WTC11 (cell line): ENCODE measurements at regions not wholly inside any gene's neighbourhood (a gene's known extent, or its start where the extent isn't known, plus 50 kb on each side); places are given as distances from the start of the nearest gene placed in this dataset.

Source experiments
- ATAC-seq: fragments of 200-7000 bp; cut with Tn5 transposase; 2 replicates; pipeline ENCODE4 v1.10.0; 2021; ENCODE audit warnings: mild to moderate bottlenecking, moderate library complexity
- CTCF ChIA-PET: fragments of 300-600 bp; sonication (Branson Sonifier 250); formaldehyde crosslinking; loops from one replicate; lab custom pipeline; 2021; ENCODE audit warnings: antibody characterized with exemption; lab: Charles Lee
- POLR2A ChIA-PET: fragments of 350-600 bp; sonication (Branson Sonifier 250); formaldehyde crosslinking; loops from one replicate; lab custom pipeline; 2021; ENCODE audit warnings: antibody characterized with exemption; lab: Charles Lee
- DNase-seq: peaks from one replicate; pipeline ENCODE4 v3.0.0; 2021; ENCODE audit warnings: low spot score
- H3K27ac Mint-ChIP-seq: 2 replicates; pipeline ENCODE4 v1.8.0; 2021; ENCODE audit warnings: mixed read lengths
- H3K27me3 Mint-ChIP-seq: 2 replicates; pipeline ENCODE4 v1.8.0; 2021; ENCODE audit warnings: low read depth, mild to moderate bottlenecking, moderate library complexity, mixed read lengths
- H3K36me3 Mint-ChIP-seq: 2 replicates; pipeline ENCODE4 v1.8.0; 2021; ENCODE audit warnings: mixed read lengths
- H3K4me1 Mint-ChIP-seq: 2 replicates; pipeline ENCODE4 v1.8.0; 2022; ENCODE audit warnings: mixed read lengths
- H3K4me3 Mint-ChIP-seq: 2 replicates; pipeline ENCODE4 v1.8.0; 2021; ENCODE audit warnings: mild to moderate bottlenecking, moderate library complexity, mixed read lengths
- H3K9me3 Mint-ChIP-seq: 2 replicates; pipeline ENCODE4 v1.8.0; 2021; ENCODE audit warnings: mixed read lengths
- ARID4B ChIP-seq: sonication (generic); formaldehyde crosslinking; IDR thresholded peaks from 2 replicates; pipeline ENCODE4 v1.8.0; 2023; ENCODE audit warnings: missing genetic modification reagents, mild to moderate bottlenecking, borderline replicate concordance
- ATF3 ChIP-seq: sonication (generic); formaldehyde crosslinking; conservative IDR thresholded peaks from 2 replicates; pipeline ENCODE4 v1.8.1; 2022; ENCODE audit warnings: mild to moderate bottlenecking, missing genetic modification reagents
- CREM ChIP-seq: sonication (generic); formaldehyde crosslinking; IDR thresholded peaks from 2 replicates; pipeline ENCODE4 v1.8.1; 2022; ENCODE audit warnings: mild to moderate bottlenecking, missing genetic modification reagents, moderate library complexity
- FOXK1 ChIP-seq: sonication (generic); formaldehyde crosslinking; IDR thresholded peaks from 2 replicates; pipeline ENCODE4 v1.8.0; 2022; ENCODE audit warnings: mild to moderate bottlenecking, moderate library complexity, missing genetic modification reagents
- FOXP1 ChIP-seq: sonication (generic); formaldehyde crosslinking; IDR thresholded peaks from 2 replicates; pipeline ENCODE4 v1.8.0; 2022; ENCODE audit warnings: missing genetic modification reagents, mild to moderate bottlenecking, moderate library complexity, borderline replicate concordance
- NFATC4 ChIP-seq: fragments of 250-450 bp; sonication (Bioruptor Pico); IDR thresholded peaks from 2 replicates; pipeline ENCODE4 v1.9.0; 2021; ENCODE audit warnings: mild to moderate bottlenecking
- NR1H2 ChIP-seq: sonication (generic); formaldehyde crosslinking; IDR thresholded peaks from 2 replicates; pipeline ENCODE4 v1.9.0; 2021; ENCODE audit warnings: mild to moderate bottlenecking, moderate library complexity, missing genetic modification reagents
- RELA ChIP-seq: sonication (generic); formaldehyde crosslinking; IDR thresholded peaks from 2 replicates; pipeline ENCODE4 v1.8.1; 2022; ENCODE audit warnings: missing genetic modification reagents, mild to moderate bottlenecking, borderline replicate concordance
- RORB ChIP-seq: fragments of 250-450 bp; sonication (Bioruptor Pico); IDR thresholded peaks from 2 replicates; pipeline ENCODE4 v1.9.0; 2021; ENCODE audit warnings: mild to moderate bottlenecking
- SMAD3 ChIP-seq: sonication (generic); formaldehyde crosslinking; IDR thresholded peaks from 2 replicates; pipeline ENCODE4 v1.8.0; 2022; ENCODE audit warnings: missing genetic modification reagents, mild to moderate bottlenecking, borderline replicate concordance
- SOX15 ChIP-seq: fragments of 250-450 bp; sonication (Bioruptor Pico); IDR thresholded peaks from 2 replicates; pipeline ENCODE4 v1.9.0; 2021; ENCODE audit warnings: mild to moderate bottlenecking
- TCF7 ChIP-seq: sonication (generic); formaldehyde crosslinking; IDR thresholded peaks from 2 replicates; pipeline ENCODE4 v1.8.0; 2022; ENCODE audit warnings: mild to moderate bottlenecking, low read depth, missing genetic modification reagents, moderate library complexity
- ZBTB43 ChIP-seq: sonication (generic); formaldehyde crosslinking; IDR thresholded peaks from 2 replicates; pipeline ENCODE4 v1.8.1; 2023; ENCODE audit warnings: mild to moderate bottlenecking, missing genetic modification reagents
- ZNF396 ChIP-seq: fragments of 250-450 bp; sonication (Bioruptor Pico); IDR thresholded peaks from 2 replicates; pipeline ENCODE4 v1.8.0; 2021; ENCODE audit warnings: mild to moderate bottlenecking, moderate library complexity, borderline replicate concordance
- ZNF671 ChIP-seq: fragments of 250-450 bp; sonication (Bioruptor Pico); IDR thresholded peaks from 2 replicates; pipeline ENCODE4 v1.8.0; 2021; ENCODE audit warnings: mild to moderate bottlenecking
- TF ChIP-seq, protein P1 (sequence below): fragments of 250-450 bp; sonication (Bioruptor Pico); IDR thresholded peaks from 2 replicates; pipeline ENCODE4 v1.9.0; 2021; ENCODE audit warnings: mild to moderate bottlenecking
- TF ChIP-seq, protein P2 (sequence below): fragments of 250-450 bp; sonication (Bioruptor Pico); IDR thresholded peaks from 2 replicates; pipeline ENCODE4 v1.8.0; 2021; ENCODE audit warnings: mild to moderate bottlenecking
- TF ChIP-seq, protein P3 (sequence below): sonication (generic); formaldehyde crosslinking; IDR thresholded peaks from 2 replicates; pipeline ENCODE4 v1.8.1; 2022; ENCODE audit warnings: low read depth, missing genetic modification reagents, borderline replicate concordance
- TF ChIP-seq, protein P4 (sequence below): sonication (generic); formaldehyde crosslinking; IDR thresholded peaks from 2 replicates; pipeline ENCODE4 v1.8.0; 2022; ENCODE audit warnings: mild to moderate bottlenecking, missing genetic modification reagents
- TF ChIP-seq, protein P5 (sequence below): sonication (generic); formaldehyde crosslinking; IDR thresholded peaks from 2 replicates; pipeline ENCODE4 v1.8.1; 2023; ENCODE audit warnings: mild to moderate bottlenecking, missing genetic modification reagents, borderline replicate concordance

DNA sequence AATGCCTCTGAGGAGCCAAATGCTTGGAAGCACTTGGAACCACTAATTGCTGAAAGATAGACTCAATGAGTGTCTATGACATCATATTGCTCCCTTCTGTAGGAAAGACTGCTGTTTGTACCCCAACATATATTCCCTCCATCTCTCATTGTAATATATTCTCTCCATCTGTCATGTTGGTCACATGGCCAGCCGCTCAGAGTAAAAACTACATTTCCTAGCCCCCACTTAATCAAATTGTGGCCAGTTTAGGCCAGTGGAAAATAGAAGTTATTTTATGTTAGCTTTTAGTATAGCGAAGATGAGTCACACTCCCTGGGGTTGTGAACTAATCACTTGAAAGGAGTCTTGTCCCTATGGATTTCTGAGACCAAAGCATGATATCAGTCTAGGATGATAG lies 160.2 kb downstream of the HNMT start:
- DNase-seq: no peak
- Mint-ChIP-seq H3K27me3 (no peaks in the 10 kb centered on the region), H3K4me1 (peaks cover 17% of the 10 kb centered on the region)
- CTCF ChIA-PET: interaction anchor here (0.6 kb wide), 2 partner anchors 239 to 349 kb away, joined by 3 to 8 read pairs; no protein-coding TSS in a partner anchor
- no peak for ATAC-seq
- TF ChIP-seq FOXK1 (CRISPR knock-in tag) (no peak), SMAD3 (CRISPR knock-in tag) (no peak), NFATC4 (CRISPR knock-in tag) (no peak), ATF3 (no peak), ZBTB43 (CRISPR knock-in tag) (no peak), ZNF671 (CRISPR knock-in tag) (no peak), RORB (no peak), CREM (no peak)
- TF ChIP-seq, protein P1, sequence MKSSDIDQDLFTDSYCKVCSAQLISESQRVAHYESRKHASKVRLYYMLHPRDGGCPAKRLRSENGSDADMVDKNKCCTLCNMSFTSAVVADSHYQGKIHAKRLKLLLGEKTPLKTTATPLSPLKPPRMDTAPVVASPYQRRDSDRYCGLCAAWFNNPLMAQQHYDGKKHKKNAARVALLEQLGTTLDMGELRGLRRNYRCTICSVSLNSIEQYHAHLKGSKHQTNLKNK (CRISPR knock-in tag): no peak
- TF ChIP-seq, protein P2, sequence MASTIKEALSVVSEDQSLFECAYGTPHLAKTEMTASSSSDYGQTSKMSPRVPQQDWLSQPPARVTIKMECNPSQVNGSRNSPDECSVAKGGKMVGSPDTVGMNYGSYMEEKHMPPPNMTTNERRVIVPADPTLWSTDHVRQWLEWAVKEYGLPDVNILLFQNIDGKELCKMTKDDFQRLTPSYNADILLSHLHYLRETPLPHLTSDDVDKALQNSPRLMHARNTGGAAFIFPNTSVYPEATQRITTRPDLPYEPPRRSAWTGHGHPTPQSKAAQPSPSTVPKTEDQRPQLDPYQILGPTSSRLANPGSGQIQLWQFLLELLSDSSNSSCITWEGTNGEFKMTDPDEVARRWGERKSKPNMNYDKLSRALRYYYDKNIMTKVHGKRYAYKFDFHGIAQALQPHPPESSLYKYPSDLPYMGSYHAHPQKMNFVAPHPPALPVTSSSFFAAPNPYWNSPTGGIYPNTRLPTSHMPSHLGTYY (CRISPR knock-in tag): no peak
- TF ChIP-seq, protein P3, sequence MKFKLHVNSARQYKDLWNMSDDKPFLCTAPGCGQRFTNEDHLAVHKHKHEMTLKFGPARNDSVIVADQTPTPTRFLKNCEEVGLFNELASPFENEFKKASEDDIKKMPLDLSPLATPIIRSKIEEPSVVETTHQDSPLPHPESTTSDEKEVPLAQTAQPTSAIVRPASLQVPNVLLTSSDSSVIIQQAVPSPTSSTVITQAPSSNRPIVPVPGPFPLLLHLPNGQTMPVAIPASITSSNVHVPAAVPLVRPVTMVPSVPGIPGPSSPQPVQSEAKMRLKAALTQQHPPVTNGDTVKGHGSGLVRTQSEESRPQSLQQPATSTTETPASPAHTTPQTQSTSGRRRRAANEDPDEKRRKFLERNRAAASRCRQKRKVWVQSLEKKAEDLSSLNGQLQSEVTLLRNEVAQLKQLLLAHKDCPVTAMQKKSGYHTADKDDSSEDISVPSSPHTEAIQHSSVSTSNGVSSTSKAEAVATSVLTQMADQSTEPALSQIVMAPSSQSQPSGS (CRISPR knock-in tag): no peak
- TF ChIP-seq, protein P4, sequence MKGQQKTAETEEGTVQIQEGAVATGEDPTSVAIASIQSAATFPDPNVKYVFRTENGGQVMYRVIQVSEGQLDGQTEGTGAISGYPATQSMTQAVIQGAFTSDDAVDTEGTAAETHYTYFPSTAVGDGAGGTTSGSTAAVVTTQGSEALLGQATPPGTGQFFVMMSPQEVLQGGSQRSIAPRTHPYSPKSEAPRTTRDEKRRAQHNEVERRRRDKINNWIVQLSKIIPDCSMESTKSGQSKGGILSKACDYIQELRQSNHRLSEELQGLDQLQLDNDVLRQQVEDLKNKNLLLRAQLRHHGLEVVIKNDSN: no peak
- TF ChIP-seq, all 79 proteins: peak for 0
- H3K4me3 Mint-ChIP-seq: no peak overlapping the region
- H3K36me3 Mint-ChIP-seq: no peaks in the 10 kb centered on the region
- POLR2A ChIA-PET: no interaction called here
- no peaks in the 10 kb centered on the region for H3K9me3 Mint-ChIP-seq
- H3K27ac Mint-ChIP-seq: no peak overlapping the region

DNA sequence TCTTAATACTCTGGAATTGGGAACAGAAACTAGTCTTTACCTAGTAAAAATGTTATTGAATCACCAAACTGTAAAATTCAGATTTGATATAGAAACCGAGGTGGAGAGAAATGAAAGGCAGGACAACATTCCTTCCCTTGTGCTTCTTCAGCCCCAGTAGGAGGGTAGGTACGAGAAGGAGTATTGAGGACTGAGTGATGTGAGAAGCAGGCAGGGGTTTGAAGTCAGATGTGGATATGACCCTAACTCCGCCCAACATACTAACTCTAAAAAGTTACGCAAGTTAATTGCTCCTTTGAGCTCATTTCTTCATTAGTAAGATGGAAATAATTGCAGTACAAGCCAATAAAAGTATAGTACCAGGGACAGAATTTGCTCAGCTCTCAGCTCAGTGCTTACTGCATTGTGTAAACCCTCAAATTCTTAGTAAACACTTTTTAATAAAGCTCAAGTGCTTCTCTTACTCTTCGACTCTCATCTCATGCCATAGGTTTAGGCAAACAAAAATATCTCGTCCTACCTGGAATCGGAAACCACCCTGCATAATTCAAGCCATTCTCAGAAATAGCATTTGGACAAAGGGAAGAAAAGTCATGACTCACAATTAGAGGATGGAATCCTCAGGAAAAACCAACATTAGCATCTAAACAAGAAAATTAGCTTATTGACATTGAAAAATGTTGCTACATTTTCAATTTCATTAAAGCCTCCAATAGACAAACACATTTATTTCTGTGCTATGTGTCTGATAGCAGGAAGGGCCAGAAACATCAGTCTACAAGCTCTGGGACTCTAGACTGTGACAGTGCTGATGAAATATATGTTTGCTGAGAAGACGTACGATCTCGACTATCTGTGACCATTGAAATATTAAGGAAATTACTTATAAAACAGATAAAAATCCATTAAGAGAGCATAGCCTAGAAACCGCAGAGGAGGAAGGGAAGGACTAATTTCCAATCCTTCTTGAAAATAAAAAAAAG lies 161.3 kb downstream of the HNMT start:
- peak; percentile 58 for ATAC-seq
- Mint-ChIP-seq H3K27me3 (no peaks in the 10 kb centered on the region), H3K4me3 (no peak overlapping the region), H3K9me3 (no peaks in the 10 kb centered on the region), H3K36me3 (no peaks in the 10 kb centered on the region), H3K4me1 (peaks cover 17% of the 10 kb centered on the region), H3K27ac (no peak overlapping the region)
- ChIA-PET CTCF (no interaction called here), POLR2A (no interaction called here)
- no peak for DNase-seq
- TF ChIP-seq, protein P5, sequence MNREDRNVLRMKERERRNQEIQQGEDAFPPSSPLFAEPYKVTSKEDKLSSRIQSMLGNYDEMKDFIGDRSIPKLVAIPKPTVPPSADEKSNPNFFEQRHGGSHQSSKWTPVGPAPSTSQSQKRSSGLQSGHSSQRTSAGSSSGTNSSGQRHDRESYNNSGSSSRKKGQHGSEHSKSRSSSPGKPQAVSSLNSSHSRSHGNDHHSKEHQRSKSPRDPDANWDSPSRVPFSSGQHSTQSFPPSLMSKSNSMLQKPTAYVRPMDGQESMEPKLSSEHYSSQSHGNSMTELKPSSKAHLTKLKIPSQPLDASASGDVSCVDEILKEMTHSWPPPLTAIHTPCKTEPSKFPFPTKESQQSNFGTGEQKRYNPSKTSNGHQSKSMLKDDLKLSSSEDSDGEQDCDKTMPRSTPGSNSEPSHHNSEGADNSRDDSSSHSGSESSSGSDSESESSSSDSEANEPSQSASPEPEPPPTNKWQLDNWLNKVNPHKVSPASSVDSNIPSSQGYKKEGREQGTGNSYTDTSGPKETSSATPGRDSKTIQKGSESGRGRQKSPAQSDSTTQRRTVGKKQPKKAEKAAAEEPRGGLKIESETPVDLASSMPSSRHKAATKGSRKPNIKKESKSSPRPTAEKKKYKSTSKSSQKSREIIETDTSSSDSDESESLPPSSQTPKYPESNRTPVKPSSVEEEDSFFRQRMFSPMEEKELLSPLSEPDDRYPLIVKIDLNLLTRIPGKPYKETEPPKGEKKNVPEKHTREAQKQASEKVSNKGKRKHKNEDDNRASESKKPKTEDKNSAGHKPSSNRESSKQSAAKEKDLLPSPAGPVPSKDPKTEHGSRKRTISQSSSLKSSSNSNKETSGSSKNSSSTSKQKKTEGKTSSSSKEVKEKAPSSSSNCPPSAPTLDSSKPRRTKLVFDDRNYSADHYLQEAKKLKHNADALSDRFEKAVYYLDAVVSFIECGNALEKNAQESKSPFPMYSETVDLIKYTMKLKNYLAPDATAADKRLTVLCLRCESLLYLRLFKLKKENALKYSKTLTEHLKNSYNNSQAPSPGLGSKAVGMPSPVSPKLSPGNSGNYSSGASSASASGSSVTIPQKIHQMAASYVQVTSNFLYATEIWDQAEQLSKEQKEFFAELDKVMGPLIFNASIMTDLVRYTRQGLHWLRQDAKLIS (CRISPR knock-in tag): no peak
- no peak for TF ChIP-seq RELA (CRISPR knock-in tag)
- no peak for TF ChIP-seq ARID4B (CRISPR knock-in tag)
- no peak for TF ChIP-seq ZNF396
- TF ChIP-seq FOXP1 (CRISPR knock-in tag): no peak
- no peak for TF ChIP-seq SOX15
- no peak for TF ChIP-seq TCF7
- TF ChIP-seq NR1H2 (CRISPR knock-in tag): no peak
